ENCODE measurements at regions not wholly inside any gene's neighbourhood (a gene's known extent, or its start where the extent isn't known, plus 50 kb on each side); places are given as distances from the start of the nearest gene placed in this dataset.

DNA sequence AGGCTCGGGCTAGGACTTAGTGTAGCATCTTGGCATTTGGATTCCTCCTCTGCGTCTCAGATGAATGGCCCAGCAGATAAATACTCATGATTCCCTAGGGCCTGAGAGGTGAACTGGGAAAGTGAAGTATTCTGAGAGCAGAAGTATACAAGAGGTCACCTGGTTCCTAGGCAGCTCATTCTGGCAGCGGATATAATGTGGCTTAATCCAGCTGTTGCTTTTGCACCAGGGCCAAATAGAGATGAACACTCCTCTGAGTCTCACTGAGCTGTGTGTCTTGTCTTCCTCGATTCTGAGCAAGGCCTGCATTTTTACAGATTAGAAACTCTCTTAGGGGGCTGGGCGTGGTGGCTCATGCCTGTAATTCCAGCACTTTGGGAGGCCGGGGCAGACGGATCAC, 196.1 kb downstream of the SLC4A3 start:
- DNase-seq (ENCODE audit: low spot score, unreplicated experiment), result no peak
- H3K4me1 Mint-ChIP-seq (ENCODE audit: low read depth), result no peaks in the 10 kb centered on the region

DNA sequence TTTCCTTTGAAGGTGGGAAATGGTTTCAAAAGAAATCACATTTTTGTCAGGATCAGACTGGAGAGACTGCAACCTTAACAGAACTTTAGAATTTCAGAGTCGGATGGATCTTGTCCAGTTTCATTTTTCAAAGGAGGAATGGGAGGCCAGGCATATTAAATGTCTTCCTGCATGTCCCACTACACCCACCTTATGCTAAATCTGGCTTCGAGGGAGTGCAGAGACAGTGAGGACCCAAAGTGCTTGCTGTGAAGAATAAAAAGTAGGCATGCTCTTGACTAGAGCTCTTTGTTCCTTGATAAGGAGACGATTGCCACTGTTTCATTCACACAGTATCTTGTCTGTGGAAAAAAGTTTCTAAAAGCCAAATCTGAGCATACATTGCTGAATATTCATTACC, 197.6 kb downstream of the SLC4A3 start:
- H3K4me3 Mint-ChIP-seq (ENCODE audit: low read depth), result no peak overlapping the region
- TF ChIP-seq, protein P1, sequence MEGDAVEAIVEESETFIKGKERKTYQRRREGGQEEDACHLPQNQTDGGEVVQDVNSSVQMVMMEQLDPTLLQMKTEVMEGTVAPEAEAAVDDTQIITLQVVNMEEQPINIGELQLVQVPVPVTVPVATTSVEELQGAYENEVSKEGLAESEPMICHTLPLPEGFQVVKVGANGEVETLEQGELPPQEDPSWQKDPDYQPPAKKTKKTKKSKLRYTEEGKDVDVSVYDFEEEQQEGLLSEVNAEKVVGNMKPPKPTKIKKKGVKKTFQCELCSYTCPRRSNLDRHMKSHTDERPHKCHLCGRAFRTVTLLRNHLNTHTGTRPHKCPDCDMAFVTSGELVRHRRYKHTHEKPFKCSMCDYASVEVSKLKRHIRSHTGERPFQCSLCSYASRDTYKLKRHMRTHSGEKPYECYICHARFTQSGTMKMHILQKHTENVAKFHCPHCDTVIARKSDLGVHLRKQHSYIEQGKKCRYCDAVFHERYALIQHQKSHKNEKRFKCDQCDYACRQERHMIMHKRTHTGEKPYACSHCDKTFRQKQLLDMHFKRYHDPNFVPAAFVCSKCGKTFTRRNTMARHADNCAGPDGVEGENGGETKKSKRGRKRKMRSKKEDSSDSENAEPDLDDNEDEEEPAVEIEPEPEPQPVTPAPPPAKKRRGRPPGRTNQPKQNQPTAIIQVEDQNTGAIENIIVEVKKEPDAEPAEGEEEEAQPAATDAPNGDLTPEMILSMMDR (IDR thresholded peaks at IDR 0.05; ENCODE audit: unreplicated experiment), result no peak
- peaks cover 2% of the 10 kb centered on the region for H3K27me3 Mint-ChIP-seq
- no peaks in the 10 kb centered on the region for H3K4me1 Mint-ChIP-seq (ENCODE audit: low read depth)
- H3K9me3 Mint-ChIP-seq (ENCODE audit: low read depth), result no peaks in the 10 kb centered on the region
- no peaks in the 10 kb centered on the region for H3K36me3 Mint-ChIP-seq (ENCODE audit: insufficient read depth)
- no peak overlapping the region for H3K27ac Mint-ChIP-seq
- no peak for DNase-seq (ENCODE audit: low spot score, unreplicated experiment)

More for the DNA sequence above, 196.1 kb downstream of the SLC4A3 start:
- Mint-ChIP-seq H3K27me3 (peaks cover 2% of the 10 kb centered on the region), H3K9me3 (ENCODE audit: low read depth) (peaks cover 5% of the 10 kb centered on the region), H3K36me3 (ENCODE audit: insufficient read depth) (peaks cover 2% of the 10 kb centered on the region), H3K27ac (no peak overlapping the region), H3K4me3 (ENCODE audit: low read depth) (no peak overlapping the region)
- TF ChIP-seq, protein P1 (IDR thresholded peaks at IDR 0.05; ENCODE audit: unreplicated experiment), result no peak

- TF ChIP-seq, protein P1 (IDR thresholded peaks at IDR 0.05; ENCODE audit: unreplicated experiment), result no peak
- Mint-ChIP-seq H3K36me3 (ENCODE audit: insufficient read depth) (no peaks in the 10 kb centered on the region), H3K4me1 (ENCODE audit: low read depth) (no peaks in the 10 kb centered on the region), H3K27me3 (peaks cover 7% of the 10 kb centered on the region), H3K9me3 (ENCODE audit: low read depth) (no peaks in the 10 kb centered on the region), H3K4me3 (ENCODE audit: low read depth) (no peak overlapping the region), H3K27ac (no peak overlapping the region)
- no peak for DNase-seq (ENCODE audit: low spot score, unreplicated experiment)
Measured at GRCh38 chr2:219828127-219828526, 200.7 kb downstream of the SLC4A3 start.

GRCh38 chr2:219829667-219830352, 202.4 kb downstream of the SLC4A3 start:
- H3K36me3 Mint-ChIP-seq (ENCODE audit: insufficient read depth), result no peaks in the 10 kb centered on the region
- no peak overlapping the region for H3K4me3 Mint-ChIP-seq (ENCODE audit: low read depth)
- TF ChIP-seq, protein P1 (IDR thresholded peaks at IDR 0.05; ENCODE audit: unreplicated experiment), result no peak
- H3K27ac Mint-ChIP-seq, result no peak overlapping the region
- no peaks in the 10 kb centered on the region for H3K4me1 Mint-ChIP-seq (ENCODE audit: low read depth)
- H3K27me3 Mint-ChIP-seq, result peaks cover 7% of the 10 kb centered on the region
- no peaks in the 10 kb centered on the region for H3K9me3 Mint-ChIP-seq (ENCODE audit: low read depth)
- no peak for DNase-seq (ENCODE audit: low spot score, unreplicated experiment)

GRCh38 chr2:219830353-219830738, 202.9 kb downstream of the SLC4A3 start:
- Mint-ChIP-seq H3K36me3 (ENCODE audit: insufficient read depth) (no peaks in the 10 kb centered on the region), H3K27me3 (peaks cover 7% of the 10 kb centered on the region), H3K4me3 (ENCODE audit: low read depth) (no peak overlapping the region), H3K27ac (no peak overlapping the region), H3K4me1 (ENCODE audit: low read depth) (no peaks in the 10 kb centered on the region), H3K9me3 (ENCODE audit: low read depth) (no peaks in the 10 kb centered on the region)
- TF ChIP-seq, protein P1 (IDR thresholded peaks at IDR 0.05; ENCODE audit: unreplicated experiment), result no peak
- no peak for DNase-seq (ENCODE audit: low spot score, unreplicated experiment)
